ENCODE measurements at regions not wholly inside any gene's neighbourhood (a gene's known extent, or its start where the extent isn't known, plus 50 kb on each side); places are given as distances from the start of the nearest gene placed in this dataset.
"Not testable (repeated sequence)": the region's sequence is repeated elsewhere in the genome, so short reads cannot be mapped to it uniquely, and the experiment has no call there.

DNA sequence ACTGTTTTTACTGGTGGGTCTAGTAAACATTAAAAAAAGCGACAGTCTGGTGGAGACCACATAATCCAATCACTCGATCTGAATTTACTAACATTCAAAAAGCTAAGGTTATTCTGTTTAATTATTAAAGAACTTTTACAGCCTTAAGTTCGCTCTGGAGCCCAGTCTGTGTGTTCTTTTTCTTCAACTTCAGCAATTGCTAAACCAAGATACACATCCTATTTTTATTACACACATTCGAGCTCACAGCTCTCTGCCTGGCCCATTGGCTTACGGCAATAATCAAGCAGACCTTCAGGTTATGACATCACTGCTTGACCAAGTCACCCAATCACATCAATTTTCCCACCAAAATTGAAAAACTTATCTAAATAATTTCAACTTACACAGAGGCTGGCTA is 57.4 kb upstream of the PRSS16 start:
- H3K4me2 ChIP-seq (ENCODE audit: insufficient read depth, insufficient read length, low read length): no peak overlapping the region
- no peak overlapping the region for H2BK15ac ChIP-seq (ENCODE audit: low read depth, low read length)
- H3K18ac ChIP-seq (ENCODE audit: insufficient read length, low read depth, low read length): no peak overlapping the region
- no peak overlapping the region for H3K14ac ChIP-seq (ENCODE audit: insufficient read depth, low read length)
- Mint-ChIP-seq H3K36me3 (ENCODE audit: insufficient read depth in 1 of 3, low read depth in 3 of 3) (no peaks in the 10 kb centered on the region; a peak in 1 of 7 replicates), H3K4me1 (peaks cover 12 to 17% of the 10 kb centered on the region in 2 experiments), H3K27me3 (ENCODE audit: low read depth) (peaks cover 13% of the 10 kb centered on the region; the same call in 1 of the 2 replicates), H3K4me3 (no peak overlapping the region), H3K27ac (no peak overlapping the region), H3K9me3 (no peaks in the 10 kb centered on the region)
- H2AK5ac ChIP-seq (ENCODE audit: insufficient read length, low read length): no peak overlapping the region
- H2BK20ac ChIP-seq (ENCODE audit: low read depth, low read length, poor library complexity, severe bottlenecking): no peak overlapping the region
- no CpG with 5 or more reads among the region's 5 CpGs for WGBS (ENCODE audit: extremely low coverage, insufficient read length, low lambda C conversion rate)
- TF ChIP-seq CTCF (conservative IDR thresholded peaks at IDR 0.05): no peak
- H2BK5ac ChIP-seq (ENCODE audit: insufficient read length, low read length): no peak overlapping the region
- H3K27me3 ChIP-seq (ENCODE audit: insufficient read depth, low read length): no peaks in the 10 kb centered on the region
- H3K4ac ChIP-seq (ENCODE audit: low read depth, low read length): no peak overlapping the region
- H2BK120ac ChIP-seq (ENCODE audit: low read depth, low read length, poor library complexity, severe bottlenecking): no peak overlapping the region
- no peaks in the 10 kb centered on the region for H3K9me3 ChIP-seq (ENCODE audit: control insufficient read depth, low read depth, low read length)
- no peak overlapping the region for H4K5ac ChIP-seq (ENCODE audit: insufficient read length, low read depth, low read length)
- no peak overlapping the region for H2AFZ ChIP-seq (ENCODE audit: low read length)
- no peak overlapping the region for H3K23ac ChIP-seq (ENCODE audit: insufficient read length, low read depth, low read length)
- no peak overlapping the region for H3T11ph ChIP-seq (ENCODE audit: low read length)
- no peaks in the 10 kb centered on the region for H3K4me1 ChIP-seq (ENCODE audit: insufficient read depth, low read length)
- H3K23me2 ChIP-seq (ENCODE audit: insufficient read length, low read depth, low read length, poor library complexity, severe bottlenecking): peaks cover 8% of the 10 kb centered on the region
- H3K79me2 ChIP-seq (ENCODE audit: insufficient read depth, low read length): no peaks in the 10 kb centered on the region
- DNase-seq: no peak
- H3K27ac ChIP-seq (ENCODE audit: insufficient read length, low read depth, low read length): no peak overlapping the region
- no peak overlapping the region for H3K9ac ChIP-seq (ENCODE audit: extremely low read depth, insufficient read length, low read length)
- H4K91ac ChIP-seq (ENCODE audit: insufficient read length, low read depth, low read length): no peak overlapping the region
- H4K20me1 ChIP-seq (ENCODE audit: control insufficient read depth, insufficient read depth, insufficient read length): no peaks in the 10 kb centered on the region
- no peak overlapping the region for H4K8ac ChIP-seq (replicated peaks; ENCODE audit: insufficient read length, low read depth, low read length)
- H2BK12ac ChIP-seq (ENCODE audit: insufficient read length, low read depth, low read length): no peak overlapping the region
- H3K56ac ChIP-seq (ENCODE audit: insufficient read length, low read depth, low read length): no peak overlapping the region
- H3K79me1 ChIP-seq (ENCODE audit: insufficient read depth, low read depth, low read length, poor library complexity, severe bottlenecking): no peaks in the 10 kb centered on the region

GRCh38 chr6:27194453-27194852 is 53.0 kb upstream of the PRSS16 start:
- not testable (repeated sequence) for H3K9ac ChIP-seq (ENCODE audit: extremely low read depth, insufficient read length, low read length); H4K8ac ChIP-seq (replicated peaks; ENCODE audit: insufficient read length, low read depth, low read length); H3K23me2 ChIP-seq (ENCODE audit: insufficient read length, low read depth, low read length, poor library complexity, severe bottlenecking); H4K91ac ChIP-seq (ENCODE audit: insufficient read length, low read depth, low read length); DNase-seq; H2BK5ac ChIP-seq (ENCODE audit: insufficient read length, low read length); H3T11ph ChIP-seq (ENCODE audit: low read length); H4K20me1 ChIP-seq (ENCODE audit: control insufficient read depth, insufficient read depth, insufficient read length); H3K56ac ChIP-seq (ENCODE audit: insufficient read length, low read depth, low read length); H3K4ac ChIP-seq (ENCODE audit: low read depth, low read length); H2BK15ac ChIP-seq (ENCODE audit: low read depth, low read length); H3K27me3 ChIP-seq (ENCODE audit: insufficient read depth, low read length); H2AFZ ChIP-seq (ENCODE audit: low read length); H3K9me3 Mint-ChIP-seq; H3K9me3 ChIP-seq (ENCODE audit: control insufficient read depth, low read depth, low read length); H3K4me2 ChIP-seq (ENCODE audit: insufficient read depth, insufficient read length, low read length); H3K36me3 Mint-ChIP-seq (ENCODE audit: insufficient read depth in 1 of 3, low read depth in 3 of 3); H3K27me3 Mint-ChIP-seq (ENCODE audit: low read depth); H2BK120ac ChIP-seq (ENCODE audit: low read depth, low read length, poor library complexity, severe bottlenecking); H3K79me2 ChIP-seq (ENCODE audit: insufficient read depth, low read length); H3K14ac ChIP-seq (ENCODE audit: insufficient read depth, low read length); H2BK20ac ChIP-seq (ENCODE audit: low read depth, low read length, poor library complexity, severe bottlenecking); H4K5ac ChIP-seq (ENCODE audit: insufficient read length, low read depth, low read length); H3K4me1 Mint-ChIP-seq; H3K18ac ChIP-seq (ENCODE audit: insufficient read length, low read depth, low read length); H2BK12ac ChIP-seq (ENCODE audit: insufficient read length, low read depth, low read length); H2AK5ac ChIP-seq (ENCODE audit: insufficient read length, low read length); H3K27ac ChIP-seq (ENCODE audit: insufficient read length, low read depth, low read length); H3K27ac Mint-ChIP-seq; H3K4me3 Mint-ChIP-seq; H3K4me1 ChIP-seq (ENCODE audit: insufficient read depth, low read length); H3K79me1 ChIP-seq (ENCODE audit: insufficient read depth, low read depth, low read length, poor library complexity, severe bottlenecking); H3K23ac ChIP-seq (ENCODE audit: insufficient read length, low read depth, low read length)
- WGBS (ENCODE audit: extremely low coverage, insufficient read length, low lambda C conversion rate): no CpG with 5 or more reads among the region's 4 CpGs
